Common myeloid progenitor, CD34-positive (primary cell): ENCODE measurements at regions not wholly inside any gene's neighbourhood (a gene's known extent, or its start where the extent isn't known, plus 50 kb on each side); places are given as distances from the start of the nearest gene placed in this dataset.
"Not testable (repeated sequence)": the region's sequence is repeated elsewhere in the genome, so short reads cannot be mapped to it uniquely, and the experiment has no call there.

Experiments
- CTCF ChIA-PET: fragments of 350-600 bp; sonication (Branson Sonifier 250); formaldehyde crosslinking; loops from one replicate; lab custom pipeline; 2021; ENCODE audit warnings: antibody characterized with exemption; lab: Charles Lee
- POLR2A ChIA-PET: fragments of 350-600 bp; sonication (Branson Sonifier 250); formaldehyde crosslinking; loops from one replicate; lab custom pipeline; 2021; ENCODE audit warnings: antibody characterized with exemption; lab: Charles Lee
- DNase-seq, 3 donors: peaks; one replicate each; pipeline versions ENCODE4 v3.0.0 to v3.0.0-alpha.2; 2013
- H3K27ac ChIP-seq, 2 experiments: 1 replicate in 1 of 2; 2 replicates in 1 of 2; pipeline ENCODE4 v1.7.0; 2013; ENCODE audit warnings: inconsistent platforms in 2 of 2, low read length in 2 of 2, mild to moderate bottlenecking in 2 of 2, low read depth in 1 of 2, moderate library complexity in 1 of 2; ENCODE audit not compliant: severe bottlenecking in 2 of 2, insufficient read depth in 1 of 2, poor library complexity in 1 of 2
- H3K27me3 ChIP-seq, 5 experiments: replicated peaks in 2 of 5; 1 replicate in 3 of 5; 2 replicates in 2 of 5; pipeline versions ENCODE4 v1.6.1 to v1.7.0; 2013; ENCODE audit warnings: low read length in 4 of 5, mild to moderate bottlenecking in 2 of 5, moderate library complexity in 2 of 5, inconsistent platforms in 1 of 5; ENCODE audit not compliant: insufficient read depth in 5 of 5, control insufficient read depth in 4 of 5
- H3K36me3 ChIP-seq, 4 experiments: 1 replicate in 2 of 4; 2 replicates in 2 of 4; pipeline versions ENCODE4 v1.6.1 to v1.7.0; 2013; ENCODE audit warnings: low read length in 3 of 4, control low read depth in 1 of 4, mild to moderate bottlenecking in 1 of 4; ENCODE audit not compliant: control insufficient read depth in 4 of 4, insufficient read depth in 4 of 4
- H3K4me1 ChIP-seq, 4 experiments: 1 replicate in 3 of 4; 2 replicates in 1 of 4; pipeline versions ENCODE4 v1.6.1 to v1.7.1; 2013; ENCODE audit warnings: low read length in 3 of 4, mild to moderate bottlenecking in 3 of 4, control low read depth in 1 of 4, inconsistent platforms in 1 of 4, moderate library complexity in 1 of 4; ENCODE audit not compliant: control insufficient read depth in 4 of 4, insufficient read depth in 4 of 4; ENCODE audit errors: control extremely low read depth in 1 of 4
- H3K4me3 ChIP-seq, 7 experiments: 1 replicate in 4 of 7; 2 replicates in 3 of 7; pipeline versions ENCODE4 v1.5.1 to v1.7.0; 2013; ENCODE audit warnings: mild to moderate bottlenecking in 7 of 7, low read length in 6 of 7, moderate library complexity in 6 of 7, inconsistent platforms in 2 of 7, low read depth in 2 of 7, control low read depth in 1 of 7; ENCODE audit not compliant: insufficient read depth in 4 of 7, control insufficient read depth in 1 of 7; ENCODE audit errors: extremely low read depth in 1 of 7
- H3K9me3 ChIP-seq, 5 experiments: 1 replicate in 4 of 5; 2 replicates in 1 of 5; pipeline versions ENCODE4 v1.6.1 to v1.7.1; 2013; ENCODE audit warnings: low read length in 4 of 5, mild to moderate bottlenecking in 2 of 5, inconsistent platforms in 1 of 5, low read depth in 1 of 5, moderate library complexity in 1 of 5; ENCODE audit not compliant: control insufficient read depth in 4 of 5, insufficient read depth in 2 of 5; ENCODE audit errors: control extremely low read depth in 1 of 5
- WGBS: methylation state at CpG from one replicate; pipeline ENCODE4 v1.1.5; 2013; ENCODE audit not compliant: insufficient coverage; 5-methylcytosine and 5-hydroxymethylcytosine counted together

DNA sequence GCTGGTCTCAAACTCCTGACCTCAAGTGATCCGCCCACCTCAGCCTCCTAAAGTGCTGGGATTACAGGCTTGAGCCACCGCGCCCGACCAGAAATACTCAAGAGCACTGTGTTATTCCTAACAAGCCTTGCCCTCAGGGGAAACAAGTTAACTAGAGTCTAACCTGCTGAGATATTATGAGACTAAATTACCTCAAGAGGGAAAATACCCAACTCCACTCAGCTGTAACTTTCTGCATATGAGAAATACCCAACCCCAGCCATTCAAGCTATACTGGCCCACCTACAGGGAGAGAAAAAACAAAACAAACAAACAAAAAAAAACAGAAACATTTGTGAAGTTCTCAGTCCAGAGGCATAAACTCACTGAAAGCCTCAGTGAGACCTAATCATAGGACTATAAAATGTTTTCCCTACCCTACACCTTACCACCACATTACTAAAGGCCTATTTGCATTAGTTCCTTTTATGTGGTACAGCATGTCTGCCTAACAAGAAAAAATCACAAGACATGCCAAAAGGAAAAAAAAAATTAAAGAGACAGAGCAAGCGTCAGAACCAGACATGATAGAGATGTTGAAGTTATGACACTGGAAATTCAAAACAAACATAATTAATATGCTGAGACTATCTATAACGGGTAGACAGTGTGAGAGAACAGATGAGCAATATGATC, 876.0 kb downstream of the FSTL5 start:
- ChIA-PET POLR2A (no interaction called here), CTCF (no interaction called here)
- Histone ChIP-seq H3K4me3 (no peak overlapping the region), H3K4me1 (no peaks in the 10 kb centered on the region), H3K9me3 (peaks cover 0 to 4% (median under 1%) of the 10 kb centered on the region in 5 experiments), H3K27me3 (no peaks in the 10 kb centered on the region), H3K36me3 (no peaks in the 10 kb centered on the region), H3K27ac (no peak overlapping the region)
- DNase-seq, result no peak
- WGBS, result no CpG with 5 or more reads among the region's 6 CpGs

DNA sequence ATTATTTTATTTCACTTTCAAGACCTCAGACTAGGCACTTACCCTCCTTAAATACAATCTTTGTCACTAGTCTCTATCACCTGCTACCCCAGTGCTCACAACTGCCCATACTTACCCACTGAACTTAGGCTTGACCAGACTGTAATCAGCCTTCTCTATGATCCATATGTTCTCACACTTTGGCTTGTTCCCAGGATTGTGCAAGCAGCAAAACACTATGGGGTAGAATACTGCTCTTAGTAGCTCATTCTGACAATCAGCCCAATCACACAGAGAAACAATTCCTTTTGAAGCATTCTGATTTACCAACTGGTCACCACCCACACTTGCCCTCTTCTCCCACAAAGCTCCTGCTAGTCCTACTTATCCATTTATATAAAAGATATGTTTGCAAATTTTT, 878.3 kb downstream of the FSTL5 start:
- Histone ChIP-seq H3K4me1 (no peaks in the 10 kb centered on the region), H3K9me3 (no peaks in the 10 kb centered on the region), H3K36me3 (no peaks in the 10 kb centered on the region), H3K27ac (no peak overlapping the region), H3K4me3 (no peak overlapping the region), H3K27me3 (no peaks in the 10 kb centered on the region)
- POLR2A ChIA-PET, result no interaction called here
- DNase-seq, result no peak
- CTCF ChIA-PET, result no interaction called here

DNA sequence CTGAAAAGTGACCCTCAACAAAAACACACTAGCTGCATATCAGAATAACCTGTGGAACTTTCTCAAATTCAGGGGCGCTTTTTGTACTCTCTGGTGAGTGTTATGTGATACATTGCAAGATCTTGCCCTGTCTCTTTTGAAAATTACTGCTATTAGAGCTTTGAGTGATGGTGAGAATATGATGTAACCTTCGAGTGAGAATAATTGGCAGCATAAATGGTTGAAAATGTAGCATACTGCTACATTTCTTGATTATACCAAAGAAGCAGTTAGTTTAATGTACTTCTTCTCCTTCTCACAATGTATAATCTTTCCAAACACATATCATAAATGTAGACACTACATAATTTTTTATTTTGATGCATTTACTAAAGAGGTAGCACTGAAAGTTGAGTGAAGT, 882.9 kb downstream of the FSTL5 start:
- Histone ChIP-seq H3K27me3 (no peaks in the 10 kb centered on the region), H3K27ac (no peak overlapping the region), H3K36me3 (no peaks in the 10 kb centered on the region), H3K4me3 (no peak overlapping the region), H3K9me3 (no peaks in the 10 kb centered on the region), H3K4me1 (no peaks in the 10 kb centered on the region)
- ChIA-PET POLR2A (no interaction called here), CTCF (no interaction called here)
- no CpG with 5 or more reads among the region's 2 CpGs for WGBS
- no peak for DNase-seq

DNA sequence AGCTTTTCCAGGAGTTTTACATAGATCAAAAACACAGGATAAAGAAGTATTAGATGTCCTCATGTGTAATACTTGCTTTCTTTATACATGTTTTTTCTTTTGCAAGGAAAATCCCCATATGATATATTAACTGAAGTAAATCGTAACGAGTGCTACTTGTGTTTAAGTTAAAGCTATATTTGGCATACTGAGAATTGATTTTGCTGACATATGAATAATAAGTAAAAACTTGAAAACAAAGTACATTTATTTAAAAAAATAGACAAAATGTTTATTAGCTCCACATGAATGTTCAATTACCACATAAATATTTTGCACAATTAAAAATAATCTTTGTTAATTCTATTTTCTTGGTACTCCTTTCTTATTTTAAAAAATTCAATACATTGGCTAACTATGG, 884.7 kb downstream of the FSTL5 start:
- Histone ChIP-seq H3K27ac (no peak overlapping the region), H3K27me3 (no peaks in the 10 kb centered on the region), H3K4me1 (no peaks in the 10 kb centered on the region), H3K9me3 (no peaks in the 10 kb centered on the region), H3K4me3 (no peak overlapping the region), H3K36me3 (no peaks in the 10 kb centered on the region)
- no CpG with 5 or more reads among the region's 2 CpGs for WGBS
- DNase-seq, result no peak
- POLR2A ChIA-PET, result no interaction called here
- CTCF ChIA-PET, result no interaction called here

DNA sequence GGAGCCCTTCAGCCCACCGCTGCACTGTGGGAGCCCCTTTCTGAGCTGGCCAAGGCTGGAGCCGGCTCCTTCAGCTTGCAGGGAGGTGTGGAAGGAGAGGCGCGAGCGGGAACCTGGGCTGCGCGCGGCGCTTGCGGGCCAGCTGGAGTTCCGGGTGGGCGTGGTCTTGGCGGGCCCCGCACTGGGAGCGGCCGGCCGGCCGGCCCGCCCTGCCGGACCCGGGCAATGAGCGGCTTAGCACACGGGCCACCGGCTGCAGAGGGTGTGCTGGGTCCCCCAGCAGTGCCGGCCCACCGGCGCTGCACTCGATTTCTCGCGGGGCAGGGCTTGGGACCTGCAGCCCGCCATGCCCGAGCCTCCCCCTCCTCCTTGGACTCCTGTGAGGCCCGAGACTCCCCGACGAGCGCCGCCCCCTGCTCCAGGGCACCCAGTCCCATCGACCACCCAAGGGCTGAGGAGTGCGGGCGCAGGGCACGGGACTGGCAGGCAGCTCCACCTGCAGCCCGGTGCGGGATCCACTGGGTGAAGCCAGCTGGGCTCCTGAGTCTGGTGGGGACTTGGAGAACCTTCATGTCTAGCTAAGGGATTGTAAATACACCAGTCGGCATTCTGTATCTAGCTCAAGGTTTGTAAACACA, 886.5 kb downstream of the FSTL5 start:
- CTCF ChIA-PET, H3K36me3 ChIP-seq, H3K27me3 ChIP-seq, H3K27ac ChIP-seq, H3K9me3 ChIP-seq, POLR2A ChIA-PET, H3K4me1 ChIP-seq, H3K4me3 ChIP-seq, DNase-seq: not testable (repeated sequence)
- 97% methylated on average over 17 of the region's 44 CpGs for WGBS

DNA sequence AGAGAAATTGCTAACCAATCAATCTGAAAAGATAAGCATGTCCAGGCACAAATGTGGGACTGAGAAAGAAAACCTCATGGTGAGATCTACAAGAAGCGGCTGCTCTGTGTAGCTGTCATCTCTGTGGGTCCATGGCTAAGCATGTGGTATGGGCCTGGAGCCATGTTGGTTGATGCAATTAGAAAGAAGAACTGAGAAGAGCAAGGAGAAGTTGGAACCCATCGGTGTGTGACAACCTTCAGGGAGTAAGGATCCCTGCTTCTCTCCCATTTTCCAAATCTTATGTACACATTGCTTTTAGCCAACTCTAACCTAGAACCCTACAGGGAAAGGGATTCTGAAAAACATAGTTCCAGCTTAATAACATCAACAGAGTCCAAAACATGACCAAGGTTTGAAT, 890.2 kb downstream of the FSTL5 start:
- CTCF ChIA-PET, result no interaction called here
- WGBS, result 100% methylated on average over 1 of the region's 2 CpGs

DNA sequence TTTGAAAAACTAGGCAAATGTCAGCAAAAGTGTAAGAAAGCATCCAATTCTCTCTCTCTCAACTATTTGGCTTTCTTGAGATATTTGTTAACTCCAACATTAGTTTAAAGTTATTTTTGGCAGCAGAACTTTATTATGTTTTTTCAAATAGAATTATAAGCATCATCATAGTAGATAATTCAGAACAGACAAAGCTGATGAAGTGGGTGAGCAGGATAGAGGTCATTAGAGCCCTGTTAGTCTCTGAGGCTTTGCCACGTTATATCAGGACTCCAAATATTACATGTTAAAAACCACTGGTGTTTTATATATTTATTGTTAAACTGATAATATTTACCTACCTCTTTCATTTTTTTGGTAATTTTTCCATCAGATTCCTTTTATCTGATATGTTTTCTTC, 903.0 kb downstream of the FSTL5 start:
- POLR2A ChIA-PET, result no interaction called here
- Histone ChIP-seq H3K4me1 (no peaks in the 10 kb centered on the region), H3K36me3 (no peaks in the 10 kb centered on the region), H3K27me3 (no peaks in the 10 kb centered on the region), H3K27ac (no peak overlapping the region), H3K4me3 (no peak overlapping the region), H3K9me3 (peaks cover 2 to 17% (median 10%) of the 10 kb centered on the region in 5 experiments)
- DNase-seq, result no peak
- CTCF ChIA-PET, result no interaction called here
- no CpG with 5 or more reads among the region's 1 CpG for WGBS

More for the DNA sequence above, 890.2 kb downstream of the FSTL5 start:
- Histone ChIP-seq H3K4me1 (no peaks in the 10 kb centered on the region), H3K36me3 (no peaks in the 10 kb centered on the region), H3K27ac (no peak overlapping the region), H3K27me3 (no peaks in the 10 kb centered on the region), H3K9me3 (no peaks in the 10 kb centered on the region), H3K4me3 (no peak overlapping the region)
- POLR2A ChIA-PET, result no interaction called here
- no peak for DNase-seq
